ENCODE measurements at regions not wholly inside any gene's neighbourhood (a gene's known extent, or its start where the extent isn't known, plus 50 kb on each side); places are given as distances from the start of the nearest gene placed in this dataset.

GRCh38 chr4:100842856-100843255 lies 325.0 kb upstream of the EMCN start:
- TF ChIP-seq POLR2A (IDR thresholded peaks at IDR 0.05) (no peak), CTCF (IDR thresholded peaks at IDR 0.05) (no peak), POLR2AphosphoS5 (IDR thresholded peaks at IDR 0.05; ENCODE audit: insufficient read depth in 1 of 2, low read depth in 1 of 2) (no peak)

Measured in vagina (tissue), 2 donors.